Esophagus squamous epithelium (tissue), 4 donors: ENCODE measurements at regions not wholly inside any gene's neighbourhood (a gene's known extent, or its start where the extent isn't known, plus 50 kb on each side); places are given as distances from the start of the nearest gene placed in this dataset.

Experiments used
- POLR2A ChIP-seq, 4 donors: fragments of 450-650 bp; IDR thresholded peaks; one replicate each; pipeline ENCODE4 v1.6.1; 2017; ENCODE audit warnings: antibody characterized with exemption in 4 of 4, mild to moderate bottlenecking in 4 of 4, moderate library complexity in 3 of 4
- TF ChIP-seq, protein P1 (sequence below), 6 experiments: fragments of 450-650 bp in 4 of 6; fragments of 200-600 bp in 2 of 6; sonication (generic) in 2 of 6; IDR thresholded peaks; one replicate each; pipeline ENCODE4 v1.5.1; 2016 to 2019; ENCODE audit warnings: antibody characterized with exemption in 6 of 6, mild to moderate bottlenecking in 4 of 6, moderate library complexity in 4 of 6

DNA sequence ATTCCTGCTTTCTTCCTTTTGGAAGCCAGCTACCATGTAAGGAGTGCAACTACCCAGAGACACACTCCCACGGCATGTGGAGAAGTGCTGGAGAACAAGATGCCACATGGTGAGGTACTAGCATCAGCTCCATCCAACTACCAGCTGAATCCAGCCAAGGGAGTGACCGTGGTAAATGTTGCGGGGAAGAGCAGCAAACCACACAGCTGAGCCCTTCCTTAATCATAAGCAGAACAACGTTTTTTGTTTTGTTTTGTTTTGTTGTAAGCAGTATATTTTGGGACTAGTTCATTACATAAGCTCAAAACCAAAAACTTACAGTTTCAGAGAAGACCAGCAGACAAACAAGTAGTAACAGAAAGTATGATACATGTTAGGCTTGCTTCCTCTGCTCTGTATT lies 212.6 kb upstream of the ATP10A start:
- no peak for TF ChIP-seq POLR2A (IDR thresholded peaks at IDR 0.05)
- TF ChIP-seq, protein P1, sequence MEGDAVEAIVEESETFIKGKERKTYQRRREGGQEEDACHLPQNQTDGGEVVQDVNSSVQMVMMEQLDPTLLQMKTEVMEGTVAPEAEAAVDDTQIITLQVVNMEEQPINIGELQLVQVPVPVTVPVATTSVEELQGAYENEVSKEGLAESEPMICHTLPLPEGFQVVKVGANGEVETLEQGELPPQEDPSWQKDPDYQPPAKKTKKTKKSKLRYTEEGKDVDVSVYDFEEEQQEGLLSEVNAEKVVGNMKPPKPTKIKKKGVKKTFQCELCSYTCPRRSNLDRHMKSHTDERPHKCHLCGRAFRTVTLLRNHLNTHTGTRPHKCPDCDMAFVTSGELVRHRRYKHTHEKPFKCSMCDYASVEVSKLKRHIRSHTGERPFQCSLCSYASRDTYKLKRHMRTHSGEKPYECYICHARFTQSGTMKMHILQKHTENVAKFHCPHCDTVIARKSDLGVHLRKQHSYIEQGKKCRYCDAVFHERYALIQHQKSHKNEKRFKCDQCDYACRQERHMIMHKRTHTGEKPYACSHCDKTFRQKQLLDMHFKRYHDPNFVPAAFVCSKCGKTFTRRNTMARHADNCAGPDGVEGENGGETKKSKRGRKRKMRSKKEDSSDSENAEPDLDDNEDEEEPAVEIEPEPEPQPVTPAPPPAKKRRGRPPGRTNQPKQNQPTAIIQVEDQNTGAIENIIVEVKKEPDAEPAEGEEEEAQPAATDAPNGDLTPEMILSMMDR (IDR thresholded peaks at IDR 0.05), result no peak
